Stimulated activated CD4-positive, alpha-beta T cell treated with anti-CD3 and anti-CD28 coated beads, Interleukin-2, amount 100 ng/mL, for 24 hours (primary cell): ENCODE measurements at regions not wholly inside any gene's neighbourhood (a gene's known extent, or its start where the extent isn't known, plus 50 kb on each side); places are given as distances from the start of the nearest gene placed in this dataset.
"Not testable (repeated sequence)": the region's sequence is repeated elsewhere in the genome, so short reads cannot be mapped to it uniquely, and the experiment has no call there.

Experiments
- DNase-seq, 2 donors: peaks; one replicate each; pipeline ENCODE4 v3.0.0-alpha.2; 2020

DNA sequence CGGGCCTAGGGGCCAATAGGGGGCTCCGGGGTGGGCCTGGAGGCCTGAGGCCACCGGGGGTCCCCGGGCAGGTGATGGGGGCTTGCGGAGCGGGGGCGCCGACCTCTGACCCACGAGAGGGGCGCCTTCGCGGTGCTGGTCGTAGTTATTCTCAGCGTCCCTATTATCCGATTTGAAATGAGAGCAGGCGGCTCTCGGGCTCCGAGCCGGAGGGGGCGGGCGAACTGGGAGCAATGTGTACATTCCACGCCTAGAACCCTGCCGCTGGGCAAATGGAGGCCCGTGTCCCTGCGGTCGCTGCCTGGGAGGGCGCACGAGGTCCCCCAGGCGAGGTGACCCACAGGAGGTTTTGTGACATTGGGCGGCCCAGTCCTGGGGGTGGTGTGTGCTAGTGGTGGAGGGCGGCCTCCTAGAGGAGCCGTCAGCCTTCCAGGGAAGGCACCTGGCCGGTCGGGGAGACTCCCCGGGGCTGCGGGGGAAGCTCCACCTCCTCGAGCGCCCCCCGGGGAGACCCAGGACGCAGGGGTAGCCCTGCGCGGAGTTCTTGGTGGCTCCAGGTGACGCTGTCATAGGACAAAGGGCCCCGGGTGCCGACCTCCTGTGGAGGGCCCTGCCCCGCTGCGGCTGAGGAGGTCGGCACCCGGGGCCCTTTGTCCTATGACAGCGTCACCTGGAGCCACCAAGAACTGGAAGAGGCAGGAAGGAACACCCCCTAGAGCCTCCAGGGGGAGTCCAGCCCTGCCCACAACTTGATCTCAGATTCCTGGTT, 102.6 kb upstream of the PRKX start:
- DNase-seq, result peak; percentile 30 to 48

DNA sequence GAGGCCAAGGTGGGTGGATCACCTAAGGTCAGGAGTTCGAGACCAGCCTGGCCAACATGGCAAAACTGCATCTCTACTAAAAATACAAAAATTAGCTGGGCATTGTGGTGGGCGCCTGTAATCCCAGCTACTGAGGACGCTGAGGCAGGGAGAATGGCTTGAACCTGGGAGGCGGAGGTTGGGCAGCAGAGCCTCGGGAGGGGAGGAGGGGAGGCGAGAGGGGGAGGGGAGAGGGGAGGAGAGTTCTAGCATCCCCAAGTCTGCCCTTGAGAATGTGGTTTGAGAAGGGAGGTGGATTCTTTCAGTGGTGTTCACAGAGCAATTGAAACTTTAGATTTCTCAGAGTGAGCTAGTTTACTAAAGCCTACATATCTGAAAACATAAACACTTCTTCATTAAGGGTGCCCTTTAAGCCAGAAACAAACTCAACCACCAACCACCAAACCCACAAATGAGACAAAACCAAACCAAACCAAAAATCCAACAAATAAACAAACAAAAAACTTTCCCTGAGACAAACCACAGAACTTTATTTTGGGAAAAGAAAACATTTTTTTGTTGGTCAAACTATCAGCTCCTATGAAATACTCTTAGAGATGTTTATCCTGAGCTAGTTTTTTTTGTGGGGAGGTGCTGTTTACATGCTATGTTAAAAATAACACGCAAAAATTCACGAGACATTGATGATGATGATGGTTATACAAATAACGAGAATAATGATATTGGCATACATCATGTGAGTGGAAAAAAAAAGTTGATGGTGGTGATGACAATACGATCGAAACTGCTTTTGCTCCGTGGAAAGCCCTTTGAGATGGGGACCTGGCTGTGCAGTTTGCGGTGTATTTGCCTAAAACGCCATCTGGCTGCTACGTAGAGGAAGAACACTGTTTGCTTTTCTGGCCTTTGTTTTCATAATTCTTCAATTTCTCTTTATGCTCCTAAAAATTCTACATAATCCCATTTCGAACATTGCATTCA, 98.2 kb upstream of the PRKX start:
- peak; percentile 29 to 46 for DNase-seq

DNA sequence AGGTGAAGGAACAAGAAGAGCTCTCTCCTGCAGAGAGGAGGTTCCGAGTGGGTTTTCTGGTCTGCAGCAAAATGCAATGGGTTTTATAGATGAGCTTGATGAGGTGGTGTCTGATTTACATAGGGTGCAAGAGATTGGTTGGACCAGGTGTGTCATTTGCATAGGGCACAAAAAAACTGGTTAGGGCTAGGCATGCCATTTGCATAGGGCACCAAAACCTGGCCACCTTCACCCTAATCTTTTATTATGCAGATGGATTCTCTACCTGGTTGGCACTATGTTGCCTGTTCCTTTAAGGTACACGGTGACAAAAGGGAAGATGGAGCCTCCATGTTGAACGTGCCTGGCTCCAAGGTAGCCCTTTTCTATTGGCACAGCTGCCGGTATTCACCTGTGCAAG, 94.5 kb upstream of the PRKX start:
- no peak for DNase-seq

DNA sequence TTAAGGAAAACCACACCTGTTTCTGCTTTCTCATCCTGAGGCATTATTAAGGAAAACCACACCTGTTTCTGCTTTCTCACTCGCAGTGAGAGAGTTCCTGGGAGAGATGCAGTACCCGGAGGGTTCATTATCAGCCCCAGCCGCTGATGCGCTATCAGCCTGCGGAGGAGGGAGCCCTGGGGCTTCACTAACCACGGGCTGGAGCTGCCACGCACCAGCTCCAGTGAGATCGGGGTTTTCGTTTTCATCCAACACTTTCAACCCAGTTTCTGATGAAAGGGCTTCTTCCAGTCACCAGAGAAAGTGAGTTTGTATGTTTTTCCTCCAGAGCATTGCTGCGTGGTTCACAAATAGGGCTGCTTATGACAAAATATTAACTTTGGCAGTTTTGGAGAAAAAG, 93.2 kb upstream of the PRKX start:
- no peak for DNase-seq

DNA sequence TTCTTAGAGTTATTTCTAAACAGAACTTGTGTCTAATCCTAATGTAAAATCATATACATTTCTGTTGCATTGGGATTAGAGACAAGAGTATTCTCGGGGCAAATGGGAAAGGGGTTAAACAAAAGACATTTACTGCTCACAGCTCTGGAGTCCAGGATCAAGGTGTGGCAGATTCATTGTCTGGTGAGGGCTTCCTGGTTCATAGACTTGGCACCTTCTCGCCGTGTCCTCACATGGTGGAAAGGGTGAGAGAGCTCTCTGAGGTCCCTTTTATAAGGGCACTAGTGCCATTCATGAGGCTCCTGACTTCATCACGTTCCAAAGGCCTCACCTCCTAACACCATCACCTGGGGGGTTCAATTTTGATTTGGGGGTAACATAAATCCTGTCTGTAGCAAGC, 90.3 kb upstream of the PRKX start:
- DNase-seq, result no peak

DNA sequence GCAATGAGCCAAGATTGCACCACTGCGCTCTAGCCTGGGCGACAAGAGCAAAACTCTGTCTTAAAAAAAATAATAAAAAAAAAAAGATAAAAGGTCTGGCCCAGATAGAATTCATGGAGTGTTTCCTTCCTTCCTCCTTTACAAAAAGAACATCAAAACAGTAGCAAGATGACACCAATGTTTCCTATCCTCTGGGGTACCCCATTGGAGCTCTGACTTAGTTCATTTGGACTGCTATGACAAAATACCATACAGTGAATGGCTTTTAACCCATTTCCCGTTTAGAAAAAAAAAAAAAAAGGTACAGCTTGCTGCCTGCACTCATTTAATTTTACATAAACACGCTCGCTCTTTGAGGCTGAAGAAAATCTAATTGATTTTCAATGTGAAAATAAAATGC, 89.9 kb upstream of the PRKX start:
- no peak for DNase-seq

DNA sequence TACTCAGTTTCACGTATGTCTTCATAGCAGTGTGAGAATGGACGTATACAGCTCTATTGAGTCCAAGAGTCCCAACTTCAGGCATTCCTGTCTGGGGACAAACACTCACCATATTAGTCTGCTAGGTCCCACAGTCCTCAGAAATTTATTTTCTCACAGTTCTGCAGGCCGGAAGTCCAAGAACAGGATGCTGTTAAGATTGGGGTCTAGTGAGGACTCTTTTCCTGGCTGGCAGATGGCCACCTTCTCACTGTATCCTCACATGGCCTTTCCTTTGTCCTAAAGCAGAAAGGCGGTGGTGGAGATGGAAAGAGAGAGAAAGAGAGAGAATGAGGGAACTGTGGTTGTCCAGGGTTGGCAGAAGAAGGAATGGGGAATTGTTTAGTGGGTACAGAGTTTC, 82.0 kb upstream of the PRKX start:
- DNase-seq, result not testable (repeated sequence)

DNA sequence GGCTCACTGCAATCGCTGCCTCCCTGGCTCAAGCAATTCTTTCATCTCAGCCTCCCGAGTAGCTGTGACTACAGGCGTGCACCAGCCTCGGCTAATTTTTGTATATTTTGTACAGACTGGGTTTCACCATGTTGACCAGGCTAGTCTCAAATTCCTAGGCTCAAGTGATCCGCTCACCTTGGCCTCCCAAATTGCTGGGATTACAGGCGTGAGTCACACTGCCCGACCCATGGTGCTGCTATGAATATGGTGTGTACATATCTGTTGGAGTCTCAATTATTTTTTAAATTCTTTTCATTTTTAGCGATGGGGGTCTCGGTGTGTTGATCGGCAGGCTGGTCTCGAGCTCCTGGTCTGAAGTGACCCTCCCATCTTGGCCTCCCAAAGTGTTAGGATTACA, 78.0 kb upstream of the PRKX start:
- no peak for DNase-seq

DNA sequence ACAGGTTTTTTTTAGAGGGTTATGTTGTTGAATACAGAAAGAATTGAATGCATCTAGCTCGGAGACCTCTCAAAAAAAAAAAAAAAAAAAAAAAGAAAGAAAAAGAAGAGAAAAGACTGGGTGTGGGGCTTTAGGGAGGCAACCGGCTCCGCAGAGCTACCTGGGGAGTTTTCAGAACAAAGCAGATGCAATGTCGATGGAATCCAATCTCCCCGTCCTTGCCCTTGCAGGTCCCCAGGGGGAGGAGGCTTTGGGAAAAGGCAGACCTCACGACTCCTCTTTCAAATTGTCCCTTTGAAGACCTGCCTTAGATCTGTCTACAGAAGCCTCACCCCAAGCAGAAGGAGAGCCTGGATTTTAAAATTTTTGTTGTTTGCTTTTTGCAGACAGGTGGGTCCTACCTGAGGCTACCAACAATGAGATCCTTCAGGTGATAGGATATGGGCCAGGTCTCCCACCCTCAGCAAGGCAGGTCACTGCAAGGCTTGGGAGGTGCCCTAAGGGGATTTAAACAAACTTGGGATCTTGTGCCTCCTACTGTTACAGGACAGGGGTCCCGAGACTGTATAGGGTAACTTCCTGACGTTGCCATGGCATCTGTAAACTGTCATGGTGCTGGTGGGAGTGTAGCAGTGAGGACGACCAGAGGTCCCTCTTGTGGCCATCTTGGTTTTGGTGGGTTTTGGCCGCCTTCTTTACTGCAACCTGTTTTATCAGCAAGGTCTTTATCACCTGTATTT, 75.2 kb upstream of the PRKX start:
- DNase-seq, result no peak

DNA sequence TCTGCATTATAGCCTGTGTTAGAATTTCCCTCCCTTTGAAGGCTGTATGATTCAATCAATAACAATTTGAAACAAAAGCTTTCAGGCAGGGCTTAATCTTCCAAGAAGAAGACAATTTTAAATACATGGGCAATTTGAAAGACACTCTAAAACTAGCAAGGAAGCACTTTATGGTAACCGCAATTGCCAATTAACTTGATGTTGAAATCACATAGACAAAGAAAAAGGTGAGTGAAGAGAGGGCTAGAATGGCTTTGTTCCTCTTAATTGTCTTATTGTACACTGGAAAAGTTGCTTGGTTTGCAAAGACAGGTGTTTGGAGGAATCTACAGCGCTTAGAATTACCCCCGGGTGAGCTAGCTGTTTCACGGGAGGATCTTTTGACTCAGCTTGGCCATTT, 74.4 kb upstream of the PRKX start:
- DNase-seq, result no peak

DNA sequence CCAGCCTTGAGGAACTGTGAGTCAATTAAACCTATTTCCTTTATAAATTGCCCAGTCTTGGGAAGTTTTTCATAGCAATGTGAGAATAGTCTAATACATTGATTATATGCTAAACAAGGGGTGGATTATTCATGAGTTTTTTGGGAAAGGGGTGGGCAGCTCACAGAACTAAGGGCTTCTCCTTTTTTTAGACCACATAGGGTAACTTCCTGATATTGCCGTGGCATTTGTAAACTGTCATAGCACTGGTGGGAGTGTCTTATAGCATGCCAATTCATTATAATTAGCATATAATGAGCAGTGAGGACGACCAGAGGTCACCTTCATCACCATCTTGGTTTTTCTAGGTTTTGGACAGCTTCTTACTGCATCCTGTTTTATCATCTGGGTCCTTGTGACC, 72.4 kb upstream of the PRKX start:
- not testable (repeated sequence) for DNase-seq

DNA sequence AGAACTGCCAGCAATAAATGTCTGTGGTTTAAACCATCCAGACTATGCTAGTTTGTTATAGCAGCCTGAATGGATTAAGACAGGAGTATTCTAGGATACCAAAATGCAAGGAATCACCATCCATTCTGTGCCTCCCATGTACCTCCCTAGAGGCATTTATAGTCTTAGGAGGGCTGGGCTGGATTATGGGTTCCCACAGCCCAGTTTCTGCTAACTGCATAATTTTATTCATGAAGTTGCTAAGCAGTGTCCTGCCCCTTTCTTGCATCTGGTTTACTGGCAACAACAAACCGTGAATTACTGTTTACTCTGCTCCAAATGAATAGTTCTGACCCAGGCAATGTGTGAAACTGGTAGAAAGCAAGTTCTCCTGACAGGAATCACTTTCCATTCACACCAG, 67.1 kb upstream of the PRKX start:
- no peak for DNase-seq

DNA sequence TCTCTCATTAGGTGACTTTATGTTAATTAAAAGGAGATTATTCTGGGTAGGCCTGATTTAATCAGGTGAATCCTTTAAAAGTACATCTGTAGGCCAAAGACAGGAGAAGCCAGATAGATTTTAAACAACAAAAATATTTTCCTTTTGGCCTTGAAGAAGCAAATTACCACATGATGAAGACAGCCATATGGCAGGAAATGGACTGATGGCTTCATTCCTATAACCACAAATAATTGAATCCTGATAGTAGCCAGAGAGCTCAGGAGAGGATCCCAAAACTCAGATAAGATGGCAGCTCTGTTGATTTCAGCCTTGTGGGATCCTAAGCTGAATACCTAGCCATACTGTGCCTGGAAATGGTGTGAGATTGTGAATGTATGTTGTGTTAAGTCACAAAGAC, 66.1 kb upstream of the PRKX start:
- DNase-seq, result no peak

DNA sequence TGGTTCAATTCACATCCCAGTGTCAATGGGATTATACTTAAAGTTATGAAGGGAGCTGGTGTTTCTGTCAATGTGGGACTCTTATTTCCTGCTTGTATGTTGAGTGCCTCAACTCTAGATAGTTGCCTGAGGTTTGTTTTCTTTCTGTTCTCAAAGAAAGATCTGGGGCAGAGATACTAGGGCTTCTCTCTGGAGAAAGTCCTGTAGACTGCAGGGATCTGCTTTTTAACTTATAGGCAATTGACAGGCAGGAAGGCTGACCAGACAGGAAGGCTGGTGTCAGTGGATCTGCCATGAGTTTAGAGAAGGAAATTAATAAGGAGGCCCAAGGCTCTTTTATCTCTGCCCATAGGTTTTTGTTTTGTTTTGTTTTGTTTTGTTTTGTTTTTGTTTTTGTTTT, 64.0 kb upstream of the PRKX start:
- DNase-seq, result no peak

DNA sequence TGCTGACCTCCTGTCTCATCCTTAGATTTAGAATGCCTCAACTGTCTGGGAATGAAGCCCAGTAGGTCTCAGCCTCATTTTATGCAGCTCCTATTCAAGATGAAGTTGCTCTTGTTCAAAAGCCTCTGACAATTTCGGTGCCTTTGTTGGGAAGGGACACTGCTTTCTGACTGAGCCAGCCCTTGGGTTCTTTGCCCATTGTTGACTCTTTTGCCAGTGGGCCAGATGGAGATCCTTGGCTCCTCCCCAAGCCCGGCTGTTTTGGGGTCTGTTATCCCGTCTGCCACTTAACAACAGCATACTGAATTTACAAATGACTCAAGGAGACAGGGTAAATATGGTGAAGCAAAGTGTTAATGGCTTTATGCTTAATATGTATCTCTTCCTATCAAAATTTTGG, 58.3 kb upstream of the PRKX start:
- no peak for DNase-seq

DNA sequence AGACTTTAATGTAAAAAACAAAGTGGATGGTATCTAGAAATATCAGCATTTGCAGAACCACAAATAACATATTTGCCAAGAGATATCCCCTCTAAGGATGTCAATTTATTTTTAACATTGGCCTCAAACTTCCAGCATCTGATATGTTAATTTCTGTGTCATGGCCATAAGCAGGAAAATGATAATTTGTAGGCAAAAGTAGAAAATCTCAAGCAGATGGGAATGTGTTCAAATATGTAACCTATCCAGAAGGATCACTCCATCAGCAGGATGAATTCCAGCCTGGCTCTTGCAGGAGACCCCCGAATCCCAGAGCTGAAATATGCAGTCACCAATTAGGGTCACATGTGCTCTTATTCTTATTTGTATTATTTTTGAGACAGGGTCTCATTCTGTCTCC, 55.4 kb upstream of the PRKX start:
- DNase-seq, result no peak
